NOMO-1 treated with DMSO at 0.1 percent for 48 hours (cell line): ENCODE measurements at regions not wholly inside any gene's neighbourhood (a gene's known extent, or its start where the extent isn't known, plus 50 kb on each side); places are given as distances from the start of the nearest gene placed in this dataset.

Experiments
- DNase-seq: peaks from one replicate; lab custom pipeline; 2025; ENCODE audit not compliant: unreplicated experiment; lab: John Stamatoyannopoulos, UW

DNA sequence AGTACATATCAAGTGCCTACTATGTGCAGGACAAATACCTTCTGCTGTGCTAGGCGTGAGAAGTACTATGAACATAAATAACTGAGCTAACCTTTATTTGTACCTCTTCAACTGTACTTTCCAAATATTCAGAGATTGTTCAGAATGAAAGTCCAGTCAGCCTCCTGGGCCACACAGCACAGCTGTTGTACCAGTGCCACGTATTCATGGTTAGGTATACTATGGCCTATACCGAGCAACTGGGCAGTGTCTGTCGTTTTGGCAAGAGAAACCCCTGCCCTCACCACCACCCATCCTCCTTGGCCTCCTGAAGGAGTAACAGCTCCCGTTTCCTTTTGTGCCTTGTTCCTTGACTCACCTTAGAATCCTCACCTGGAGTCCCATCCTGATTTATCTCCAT is 53.0 kb downstream of the RASSF10 start:
- no peak for DNase-seq

DNA sequence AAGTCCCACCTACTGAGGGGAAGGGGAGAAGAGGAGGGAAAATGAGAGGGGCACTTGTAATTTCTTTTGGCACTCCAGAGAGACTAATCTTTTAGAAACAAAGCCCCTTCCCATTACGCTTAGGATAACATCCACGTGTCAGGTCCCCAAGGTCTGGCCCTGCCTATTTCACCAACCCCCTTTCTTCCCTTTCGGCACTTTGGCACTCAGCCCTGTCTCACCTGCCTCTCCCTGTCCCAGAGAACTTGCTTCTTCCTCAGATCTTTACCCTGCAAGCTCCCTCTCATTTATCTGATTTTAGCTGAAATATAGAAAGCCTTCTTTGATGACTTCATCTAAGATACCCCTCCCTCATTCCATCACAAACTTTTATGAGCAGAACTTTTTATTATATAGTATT is 55.5 kb downstream of the RASSF10 start:
- no peak for DNase-seq

DNA sequence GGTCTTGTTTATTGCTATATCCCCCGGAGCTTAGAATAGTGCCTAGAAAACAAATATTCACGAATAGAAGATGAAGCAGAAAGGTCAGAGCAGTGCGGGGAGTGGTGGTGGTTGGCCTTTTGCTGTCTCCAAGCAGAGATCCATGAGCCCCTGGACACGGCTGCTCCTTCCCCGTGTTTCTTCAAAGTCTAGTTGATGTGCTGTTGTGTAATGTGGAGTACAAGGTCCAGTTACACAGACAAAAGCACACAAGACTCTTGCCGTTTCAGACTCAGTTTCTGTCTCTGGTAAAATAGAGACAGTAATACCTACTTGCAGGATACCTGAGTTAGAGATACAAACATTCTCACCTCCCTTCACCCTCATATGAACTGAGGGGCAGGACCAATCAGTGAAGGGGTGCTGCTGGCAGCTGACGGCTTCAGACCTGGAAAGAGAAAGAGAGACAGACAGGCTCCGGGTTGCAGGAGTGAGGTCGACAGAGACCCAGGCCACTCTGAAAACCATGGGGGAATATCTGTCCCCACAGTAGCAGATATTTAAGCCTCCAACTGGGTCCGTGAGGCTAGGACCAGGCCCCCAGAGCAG is 56.2 kb downstream of the RASSF10 start:
- no peak for DNase-seq

DNA sequence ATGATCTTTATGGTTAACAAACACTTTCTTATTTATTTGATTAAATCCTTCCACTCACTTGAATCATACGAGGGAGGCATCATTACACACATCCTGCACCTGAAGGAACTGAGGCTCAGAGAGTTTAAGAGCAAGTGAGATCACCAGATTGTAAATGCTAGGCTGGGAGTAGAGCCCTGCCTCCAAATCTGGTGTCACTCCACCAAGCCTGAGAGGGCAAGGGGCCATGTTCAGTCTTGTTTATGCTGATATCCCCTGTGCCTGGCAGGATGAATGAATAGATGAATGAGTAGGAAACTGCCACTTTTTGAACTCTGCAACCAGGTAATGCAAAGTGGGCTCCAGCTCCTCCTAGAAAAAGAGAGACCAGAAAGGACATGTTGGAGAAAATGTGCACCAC is 59.1 kb downstream of the RASSF10 start:
- DNase-seq, result no peak

DNA sequence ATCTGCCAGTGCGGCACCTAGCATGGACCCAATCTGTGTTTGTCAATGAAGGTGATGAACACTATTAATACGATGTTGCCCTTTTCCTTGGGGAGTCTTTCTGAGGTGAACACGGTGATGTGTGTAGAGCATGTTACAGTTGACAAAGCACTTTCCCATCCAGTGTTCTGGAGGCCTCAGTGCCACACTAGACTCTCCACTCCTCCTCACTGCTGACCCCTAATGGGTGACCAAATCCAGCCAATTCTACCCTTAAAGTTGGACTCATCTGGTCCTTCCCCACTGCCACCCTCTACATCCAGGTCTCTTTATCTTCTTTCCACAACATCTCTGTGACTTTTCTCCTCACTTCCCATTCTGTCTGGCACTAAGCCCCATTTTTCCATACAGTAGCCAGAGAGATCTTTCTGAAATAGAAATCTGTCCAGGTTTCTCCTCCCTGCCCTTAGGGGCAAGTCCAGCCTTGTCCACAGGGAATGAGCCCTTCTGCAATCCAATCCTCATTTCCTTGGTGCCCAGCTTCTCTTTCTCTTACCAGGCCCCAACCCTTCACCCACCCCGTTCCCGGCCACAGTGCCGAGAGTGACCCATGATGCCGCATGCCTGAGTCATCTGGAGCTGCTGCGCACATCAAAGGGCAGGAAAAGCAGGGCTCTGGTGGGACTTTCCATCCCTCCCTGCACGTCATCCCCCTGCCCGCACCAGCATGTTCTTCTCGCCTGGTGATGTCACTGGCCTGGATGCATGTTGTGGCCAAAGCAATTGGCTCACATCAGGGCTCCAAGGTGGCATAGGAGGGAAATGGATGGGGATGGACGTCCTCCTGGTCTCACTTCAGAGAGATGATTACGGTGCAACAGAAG is 64.2 kb downstream of the RASSF10 start:
- DNase-seq, result no peak

DNA sequence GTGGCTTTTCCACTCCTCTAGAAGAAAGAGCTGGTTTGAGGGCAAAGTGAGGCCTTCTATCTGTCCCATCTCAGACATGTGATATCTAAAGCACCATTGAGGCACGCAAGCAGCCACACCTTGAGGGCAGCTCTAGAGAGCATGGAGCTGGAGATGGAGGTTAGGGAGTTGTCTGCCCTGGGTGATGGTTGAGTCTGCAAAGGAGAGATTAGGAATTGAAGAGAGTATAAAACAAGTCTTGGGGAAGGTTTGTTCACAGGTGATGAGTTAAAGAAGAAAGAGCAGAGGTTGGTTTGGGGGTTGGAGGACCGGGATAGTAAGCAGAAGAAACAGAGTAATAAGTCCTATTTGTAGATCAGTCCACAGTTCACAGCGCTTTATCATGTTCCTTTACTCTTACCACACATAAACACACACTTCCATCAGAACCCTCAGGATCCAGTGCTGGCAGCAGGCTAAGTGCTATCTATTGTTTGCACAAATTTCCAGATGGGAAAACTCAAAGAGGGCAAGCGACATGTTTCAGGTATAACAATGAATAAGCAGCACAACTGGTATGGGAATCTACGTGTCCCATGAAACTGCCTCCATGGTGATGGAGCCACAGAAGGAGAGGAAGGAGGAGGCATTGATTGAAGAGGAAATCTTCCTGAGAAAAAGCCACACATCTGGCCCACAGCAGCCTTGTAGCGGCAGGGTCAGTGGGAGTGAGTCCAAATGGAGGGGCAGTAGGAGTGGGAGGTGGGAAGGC is 65.8 kb downstream of the RASSF10 start:
- DNase-seq, result no peak

DNA sequence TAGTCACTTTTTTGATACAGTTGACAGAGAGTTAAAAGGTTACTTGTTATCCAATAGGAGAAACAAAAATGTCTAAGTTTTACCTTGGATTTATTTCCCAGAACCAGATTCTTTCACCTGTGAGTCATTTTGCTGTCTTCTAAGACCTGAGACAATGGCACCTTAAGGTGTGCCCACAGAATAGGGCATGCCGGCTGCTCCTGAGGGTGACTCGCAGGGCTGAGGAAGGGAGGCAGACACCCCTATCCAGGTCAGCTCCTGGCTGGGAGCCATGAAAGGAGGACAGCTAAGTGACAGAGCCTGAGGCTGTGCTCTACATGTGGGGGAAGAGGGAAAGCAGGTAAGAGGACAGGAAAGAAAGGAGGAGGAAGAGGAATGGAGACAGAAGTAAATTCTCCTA is 67.8 kb downstream of the RASSF10 start:
- no peak for DNase-seq

DNA sequence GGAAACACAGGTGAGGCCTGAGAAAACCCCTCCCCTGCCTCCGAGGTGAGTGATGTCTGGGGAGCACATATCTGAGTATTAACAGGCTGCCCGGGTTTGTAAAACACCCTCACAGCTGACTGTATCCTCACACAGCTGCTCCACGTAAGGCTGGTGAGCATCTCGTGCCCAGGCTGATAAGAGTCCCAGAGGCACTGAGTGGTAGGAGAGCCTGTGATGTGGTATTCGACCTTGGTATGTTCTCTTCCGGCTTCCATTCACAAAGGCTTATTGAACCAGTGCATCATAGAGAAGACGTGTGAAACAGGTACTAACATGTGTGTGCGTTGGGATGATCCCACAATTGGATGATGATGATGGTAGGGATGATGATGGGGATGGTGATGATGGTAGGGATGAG is 71.7 kb downstream of the RASSF10 start:
- DNase-seq, result no peak

DNA sequence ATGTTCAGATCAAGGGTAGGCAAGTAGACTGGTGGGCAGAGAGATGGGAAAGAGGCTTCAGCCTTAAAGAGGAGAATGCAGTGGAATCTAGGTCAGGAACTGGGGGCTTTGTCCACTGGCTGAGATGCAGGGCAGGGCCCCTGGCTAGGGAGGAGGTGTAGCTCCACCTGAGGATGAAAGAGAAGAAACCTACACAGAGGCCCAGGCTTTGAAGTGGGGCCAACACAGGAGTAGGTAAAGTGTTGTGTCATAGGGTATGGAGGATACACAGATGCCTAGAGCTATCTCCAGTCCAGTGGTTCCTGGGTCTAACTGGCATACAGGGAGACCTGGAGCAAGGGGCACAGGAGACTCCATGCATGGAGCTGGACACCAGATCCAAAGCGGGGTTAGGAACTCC is 73.5 kb downstream of the RASSF10 start:
- DNase-seq, result no peak

DNA sequence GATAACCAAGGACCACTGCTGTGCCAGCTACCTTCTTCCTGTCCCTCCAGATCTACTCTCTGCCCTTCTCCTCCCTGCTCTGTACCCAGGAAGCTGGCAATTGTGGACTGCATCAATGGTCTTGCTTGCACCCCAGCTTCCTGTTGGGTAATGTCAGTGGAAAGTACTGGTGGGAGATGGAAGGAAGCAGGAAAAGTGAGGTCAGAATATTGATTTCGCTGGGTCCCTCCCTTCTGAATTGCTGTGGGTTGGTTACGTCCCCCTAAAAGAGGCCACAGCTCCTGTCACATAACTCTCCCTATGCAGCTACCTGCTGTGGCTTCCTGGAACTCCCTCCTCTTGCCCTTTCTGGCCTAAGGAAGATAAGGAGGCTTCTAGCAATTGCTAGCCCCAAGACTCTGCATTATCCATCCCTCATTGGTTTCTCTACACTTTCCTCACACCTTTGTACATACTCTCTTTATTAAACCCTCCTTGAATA is 81.2 kb downstream of the RASSF10 start:
- no peak for DNase-seq

DNA sequence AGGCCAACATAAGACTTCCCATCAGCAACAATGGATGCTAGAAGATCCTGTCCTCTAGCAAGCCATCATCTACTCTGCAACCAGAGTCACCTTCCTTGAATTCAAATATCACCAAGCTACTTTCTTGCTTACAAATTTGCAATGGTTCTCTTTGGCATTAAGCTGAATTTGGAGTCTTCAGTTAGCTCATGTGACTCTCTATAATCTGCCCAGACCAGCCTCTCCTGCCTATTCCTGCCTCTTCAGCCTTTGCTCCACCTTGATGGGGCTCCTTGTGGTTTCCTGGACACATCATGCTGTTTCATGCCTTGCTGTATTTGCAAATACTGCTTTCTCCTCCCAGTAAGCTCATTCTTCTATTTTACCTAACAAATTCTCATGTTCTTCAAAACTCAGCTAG is 82.3 kb downstream of the RASSF10 start:
- DNase-seq, result peak; percentile 35

DNA sequence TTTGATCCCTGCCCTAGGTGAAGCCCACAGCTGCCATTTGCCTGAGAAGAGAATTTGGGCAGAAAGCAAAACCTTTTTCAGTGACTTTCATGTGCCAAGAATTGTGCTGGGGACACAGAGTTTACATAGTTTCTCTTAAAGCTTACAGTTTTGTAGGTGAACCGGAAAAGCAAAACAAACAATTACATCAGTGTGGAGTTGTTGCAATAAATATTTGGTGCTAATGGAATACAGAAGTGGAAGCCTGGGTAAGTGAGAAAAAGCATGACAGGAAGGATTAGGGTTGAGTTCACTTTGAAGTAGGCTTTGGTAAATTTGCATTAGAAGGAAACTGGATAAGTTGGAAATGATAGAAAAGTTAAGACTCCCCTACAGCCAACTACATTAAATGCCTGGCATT is 82.7 kb downstream of the RASSF10 start:
- DNase-seq, result no peak

DNA sequence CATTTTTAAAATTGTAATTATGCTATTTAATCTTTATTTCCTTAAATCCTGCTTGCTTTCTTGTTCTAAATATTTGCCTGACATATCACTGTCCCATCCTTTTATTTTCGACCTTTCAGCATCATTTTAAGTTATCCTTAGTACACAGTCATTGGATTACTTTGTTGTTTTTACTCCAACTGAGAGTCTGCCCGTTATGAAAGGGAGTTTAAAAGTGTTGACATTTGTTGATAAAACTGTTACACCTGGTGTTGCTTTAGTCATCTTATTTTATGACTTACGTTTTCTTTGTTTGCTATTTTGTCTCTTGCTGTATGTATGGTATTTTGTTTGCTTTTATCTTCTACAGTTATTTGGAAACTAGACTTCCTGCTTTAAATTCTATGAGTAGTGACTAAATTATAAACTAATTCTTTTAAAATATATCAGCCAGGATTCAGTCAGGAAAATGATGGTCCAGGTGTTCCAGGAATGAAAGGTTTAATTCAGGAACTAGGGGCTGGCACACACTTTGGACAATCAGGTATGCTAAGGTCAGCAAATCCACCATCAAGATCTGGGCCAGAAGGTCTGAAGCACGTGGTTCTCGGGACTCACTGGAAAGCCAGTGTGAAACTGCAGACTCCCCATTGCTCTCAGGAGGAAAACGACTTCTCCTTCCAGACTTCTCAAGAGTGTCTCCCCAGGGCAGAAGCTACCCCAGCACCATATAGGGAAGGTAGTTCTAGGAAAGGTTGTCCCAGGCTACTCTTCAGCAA is 86.0 kb downstream of the RASSF10 start:
- no peak for DNase-seq

DNA sequence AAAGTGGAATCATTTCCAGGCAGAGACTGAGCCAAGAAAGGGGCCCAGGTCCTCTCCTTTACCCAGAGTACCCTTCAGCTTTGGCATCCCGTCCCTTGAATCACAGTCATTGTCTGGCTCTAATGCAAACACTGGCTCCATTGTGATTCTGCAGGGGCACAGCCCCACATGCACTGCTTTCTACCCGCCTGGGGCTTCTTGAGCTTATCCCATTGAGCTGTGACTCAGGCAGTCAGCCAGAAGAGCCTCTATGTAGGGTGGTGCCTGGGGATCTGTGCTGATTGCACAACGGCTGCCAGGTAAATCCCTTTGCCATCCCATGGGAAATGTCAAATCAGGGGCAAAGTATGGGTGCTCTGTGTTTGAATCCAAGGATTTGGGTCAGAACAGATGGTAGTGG is 88.9 kb downstream of the RASSF10 start:
- no peak for DNase-seq

DNA sequence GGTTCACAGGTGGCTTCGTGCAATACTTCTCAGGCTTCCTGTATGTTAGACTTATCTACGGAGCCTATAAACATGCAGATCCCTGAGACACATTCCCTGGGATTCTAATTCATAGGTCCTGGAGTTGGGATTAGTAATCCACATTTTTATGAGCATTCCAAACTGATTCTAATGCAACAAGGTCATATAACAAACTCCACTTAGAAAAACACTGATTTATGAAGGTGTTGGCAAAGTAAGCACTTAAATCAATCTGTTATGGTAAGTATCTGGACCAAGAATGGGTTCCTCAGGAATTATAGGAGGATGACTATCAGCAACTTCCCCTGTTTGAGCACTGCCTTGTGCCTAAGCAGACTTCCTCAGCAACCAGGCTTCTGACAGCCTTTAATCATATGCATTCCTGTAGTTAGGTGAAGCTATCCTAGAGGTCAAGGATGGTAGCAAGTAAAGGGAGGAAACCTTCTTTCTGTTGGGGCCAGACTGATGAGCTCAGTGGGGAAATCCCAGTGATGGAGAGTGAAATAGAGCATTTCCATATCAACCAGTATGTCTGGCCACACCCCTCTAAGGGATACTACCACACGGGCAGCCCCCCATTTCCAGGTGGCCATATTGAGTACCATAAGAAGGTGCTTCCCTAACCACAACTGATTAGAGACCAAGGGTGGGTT is 89.6 kb downstream of the RASSF10 start:
- no peak for DNase-seq

DNA sequence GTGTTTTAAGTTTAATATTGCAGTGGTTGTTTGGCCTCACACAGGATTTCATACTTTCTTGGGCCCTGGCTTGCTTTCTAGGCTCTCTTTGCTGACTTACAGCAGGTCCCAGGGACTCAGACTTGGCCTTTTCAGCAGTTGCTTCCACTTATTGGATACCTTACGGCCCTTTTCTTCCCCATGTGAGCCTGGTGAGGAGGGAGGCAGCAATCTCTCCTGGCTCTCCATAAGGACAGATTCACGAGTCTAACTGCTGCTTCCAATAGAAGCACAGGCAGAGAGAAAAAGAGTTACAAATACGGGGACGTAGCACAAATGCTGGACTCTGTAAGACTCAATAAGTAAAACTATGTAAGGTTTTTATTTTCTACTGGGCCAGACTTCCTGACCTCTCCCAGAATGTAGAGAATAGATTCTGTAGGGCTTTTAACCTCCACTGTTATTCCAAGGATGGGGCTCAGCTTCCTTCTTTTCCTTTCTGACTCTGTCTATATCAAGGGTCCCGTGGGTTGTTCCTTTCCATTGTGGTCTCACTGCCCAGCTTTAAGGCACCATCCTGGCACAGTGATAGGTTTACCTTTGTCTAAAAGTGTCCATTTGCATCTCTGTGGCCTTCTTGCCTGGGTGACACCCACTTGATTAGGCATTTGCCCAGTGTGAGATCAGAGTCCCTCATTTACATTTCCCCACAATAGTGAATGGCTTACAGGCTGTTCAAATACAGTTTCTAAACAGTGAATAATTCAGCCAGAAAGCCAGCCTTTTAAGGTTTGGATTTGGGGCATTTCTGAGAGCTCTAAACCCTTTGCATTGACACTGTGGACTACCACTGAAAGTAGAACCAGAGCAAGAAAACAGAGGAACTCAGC is 92.8 kb downstream of the RASSF10 start:
- DNase-seq, result no peak

DNA sequence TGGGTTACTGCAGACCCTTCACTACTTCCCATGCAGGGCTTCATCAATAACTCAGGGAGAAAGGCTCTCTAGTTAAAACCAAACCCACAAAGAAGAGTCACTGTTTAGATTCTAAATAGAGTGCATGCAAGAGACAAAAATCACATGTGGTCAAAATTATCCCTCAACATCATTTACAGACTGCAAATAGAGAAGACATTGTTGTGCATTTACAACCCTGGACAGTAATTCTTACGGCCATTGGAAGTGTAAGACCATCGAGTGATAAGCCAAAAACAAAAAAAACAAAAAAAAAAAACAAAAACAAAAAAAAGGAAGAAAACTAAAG is 93.4 kb downstream of the RASSF10 start:
- DNase-seq, result no peak

DNA sequence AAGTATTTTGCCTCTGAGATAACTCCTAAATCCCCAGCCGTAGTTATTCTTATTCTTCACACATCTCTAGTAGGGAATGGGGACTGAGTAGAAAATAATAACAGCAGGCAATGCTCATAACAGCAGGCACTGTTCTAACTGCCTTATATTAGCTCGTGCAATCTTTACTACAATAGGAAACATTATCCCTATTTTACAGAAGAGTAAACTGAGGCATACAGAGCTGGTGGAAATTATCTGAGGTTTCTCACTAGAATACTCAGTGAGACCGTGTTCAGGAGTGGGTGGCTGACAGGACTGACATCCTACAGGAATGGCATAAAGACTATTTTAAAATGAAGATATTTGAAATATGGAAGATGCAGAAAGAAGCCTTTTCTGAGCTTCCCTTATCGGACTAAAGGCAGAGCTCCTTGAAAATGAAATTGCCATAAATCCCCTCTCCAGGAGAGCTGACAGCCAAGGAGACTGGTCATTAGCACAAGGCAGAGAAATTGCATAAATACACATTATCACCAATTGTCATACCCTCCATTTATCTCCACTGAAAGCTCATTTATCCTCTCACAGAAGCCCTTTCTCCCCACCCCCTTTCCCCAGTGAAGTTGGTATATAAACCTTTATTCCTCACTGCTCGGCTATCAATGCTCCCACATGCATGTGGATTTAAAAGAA is 93.9 kb downstream of the RASSF10 start:
- DNase-seq, result no peak

DNA sequence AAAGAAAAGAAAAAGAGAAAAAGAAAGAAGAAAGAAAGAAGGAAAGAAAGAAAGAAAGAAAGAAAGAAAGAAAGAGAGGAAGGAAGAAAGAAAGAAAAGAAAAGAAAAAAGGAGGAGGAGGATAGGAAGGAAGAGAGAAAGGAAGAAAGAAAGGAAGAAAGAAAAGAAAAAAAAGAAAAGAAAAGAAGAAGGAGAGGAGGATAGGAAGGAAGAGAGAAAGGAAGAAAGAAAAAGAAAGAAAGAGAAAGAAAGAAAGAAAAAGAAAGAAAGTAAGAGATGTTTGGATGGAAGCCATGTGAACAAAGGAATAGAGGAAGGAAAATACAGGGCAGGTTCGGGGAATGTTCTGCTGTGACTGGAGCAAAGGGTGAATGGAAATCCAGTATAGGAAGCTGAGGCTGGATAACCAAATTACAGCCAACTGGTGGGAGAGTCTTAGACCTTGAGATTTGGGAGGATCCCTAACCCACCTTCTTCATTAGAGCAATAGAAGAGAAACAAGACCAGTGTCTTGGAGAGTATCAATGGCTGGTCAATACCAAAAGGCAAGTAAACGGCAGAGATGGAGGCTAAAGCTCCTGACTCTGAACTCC is 94.9 kb downstream of the RASSF10 start:
- DNase-seq, result no peak
